GM18498 (cell line): ENCODE measurements at regions not wholly inside any gene's neighbourhood (a gene's known extent, or its start where the extent isn't known, plus 50 kb on each side); places are given as distances from the start of the nearest gene placed in this dataset.
"Not testable (repeated sequence)": the region's sequence is repeated elsewhere in the genome, so short reads cannot be mapped to it uniquely, and the experiment has no call there.

Source experiments
- ATAC-seq: cut with Tn5 transposase; IDR thresholded peaks from one replicate; pipeline ENCODE4 v1.9.1; 2021; ENCODE audit warnings: mild to moderate bottlenecking, moderate library complexity; ENCODE audit not compliant: unreplicated experiment

GRCh38 chr10:61021926-61022325, 77.9 kb upstream of the RHOBTB1 start:
- no peak for ATAC-seq

- ATAC-seq, result no peak
Measured at GRCh38 chr10:61020420-61021158, 76.6 kb upstream of the RHOBTB1 start.

GRCh38 chr10:61018146-61018545, 74.2 kb upstream of the RHOBTB1 start:
- no peak for ATAC-seq

GRCh38 chr10:61016630-61017029, 72.6 kb upstream of the RHOBTB1 start:
- ATAC-seq, result no peak

- no peak for ATAC-seq
Measured at GRCh38 chr10:61016007-61016406, 72.0 kb upstream of the RHOBTB1 start.

- ATAC-seq, result no peak
Measured at GRCh38 chr10:61010863-61011262, 66.9 kb upstream of the RHOBTB1 start.

- ATAC-seq, result not testable (repeated sequence)
Measured at GRCh38 chr10:61003069-61003468, 59.1 kb upstream of the RHOBTB1 start.

GRCh38 chr10:61001731-61002122, 57.7 kb upstream of the RHOBTB1 start:
- ATAC-seq, result no peak

- no peak for ATAC-seq
Measured at GRCh38 chr10:61000769-61001730, 57.1 kb upstream of the RHOBTB1 start.

- no peak for ATAC-seq
Measured at GRCh38 chr10:60998932-60999331, 54.9 kb upstream of the RHOBTB1 start.

GRCh38 chr10:60994128-60994527, 50.1 kb upstream of the RHOBTB1 start:
- ATAC-seq, result no peak
